ENCODE measurements at regions not wholly inside any gene's neighbourhood (a gene's known extent, or its start where the extent isn't known, plus 50 kb on each side); places are given as distances from the start of the nearest gene placed in this dataset.

GRCh38 chr22:49508561-49508960, 319.1 kb downstream of the BRD1 start:
- no peaks in the 10 kb centered on the region for H3K4me1 ChIP-seq
- H3K4me3 ChIP-seq, result no peak overlapping the region
- H3K27me3 ChIP-seq, result no peaks in the 10 kb centered on the region
- DNase-seq (no peak), ATAC-seq (no peak)
- WGBS, 4 donors, result 90 to 92% (median 90%) methylated on average over 9 of the region's 9 CpGs
- peaks cover 0 to 14% (median 5%) of the 10 kb centered on the region in 12 donors for H3K9me3 ChIP-seq
- no peaks in the 10 kb centered on the region for H3K36me3 ChIP-seq
- H3K27ac ChIP-seq, result no peak overlapping the region
- intact Hi-C loops (cut with DNase I), result no loop called here
- TF ChIP-seq, protein P1, sequence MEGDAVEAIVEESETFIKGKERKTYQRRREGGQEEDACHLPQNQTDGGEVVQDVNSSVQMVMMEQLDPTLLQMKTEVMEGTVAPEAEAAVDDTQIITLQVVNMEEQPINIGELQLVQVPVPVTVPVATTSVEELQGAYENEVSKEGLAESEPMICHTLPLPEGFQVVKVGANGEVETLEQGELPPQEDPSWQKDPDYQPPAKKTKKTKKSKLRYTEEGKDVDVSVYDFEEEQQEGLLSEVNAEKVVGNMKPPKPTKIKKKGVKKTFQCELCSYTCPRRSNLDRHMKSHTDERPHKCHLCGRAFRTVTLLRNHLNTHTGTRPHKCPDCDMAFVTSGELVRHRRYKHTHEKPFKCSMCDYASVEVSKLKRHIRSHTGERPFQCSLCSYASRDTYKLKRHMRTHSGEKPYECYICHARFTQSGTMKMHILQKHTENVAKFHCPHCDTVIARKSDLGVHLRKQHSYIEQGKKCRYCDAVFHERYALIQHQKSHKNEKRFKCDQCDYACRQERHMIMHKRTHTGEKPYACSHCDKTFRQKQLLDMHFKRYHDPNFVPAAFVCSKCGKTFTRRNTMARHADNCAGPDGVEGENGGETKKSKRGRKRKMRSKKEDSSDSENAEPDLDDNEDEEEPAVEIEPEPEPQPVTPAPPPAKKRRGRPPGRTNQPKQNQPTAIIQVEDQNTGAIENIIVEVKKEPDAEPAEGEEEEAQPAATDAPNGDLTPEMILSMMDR (IDR thresholded peaks at IDR 0.05), result no peak
- no peak for TF ChIP-seq POLR2A (IDR thresholded peaks at IDR 0.05)

DNA sequence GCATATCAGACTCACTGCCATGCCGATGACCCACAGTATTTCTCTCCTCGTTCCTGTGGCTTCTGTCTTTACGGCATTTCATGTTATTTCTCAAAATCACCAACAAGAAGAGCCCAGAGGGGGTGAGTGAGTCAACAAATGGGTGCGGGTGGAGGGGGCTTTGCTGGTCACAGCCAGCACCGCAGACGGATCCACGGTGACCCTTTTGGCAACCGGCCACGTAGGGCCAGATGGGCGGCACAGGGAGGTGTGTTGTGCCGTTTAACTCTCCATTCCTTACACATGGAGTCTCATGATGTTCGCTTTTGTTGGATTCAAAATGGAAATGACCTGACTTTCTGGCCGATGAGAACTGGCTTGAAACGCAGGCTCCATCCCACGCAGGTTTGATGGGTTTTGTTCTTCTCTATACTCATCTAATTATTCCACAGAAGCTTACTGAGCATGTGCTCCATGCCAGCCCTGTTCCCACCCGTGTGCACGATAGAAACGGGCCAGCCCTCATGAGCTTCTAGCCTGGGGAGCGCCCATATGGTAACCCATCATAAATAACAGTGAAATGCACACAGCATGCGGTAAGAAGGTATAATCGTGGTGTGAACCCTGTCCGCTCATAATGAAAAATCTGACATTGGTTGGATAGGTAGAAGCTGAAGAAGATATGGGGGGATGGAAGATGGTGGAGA, 319.9 kb downstream of the BRD1 start:
- DNase-seq, result no peak
- TF ChIP-seq, protein P1 (IDR thresholded peaks at IDR 0.05), result no peak
- no peak for TF ChIP-seq POLR2A (IDR thresholded peaks at IDR 0.05)

DNA sequence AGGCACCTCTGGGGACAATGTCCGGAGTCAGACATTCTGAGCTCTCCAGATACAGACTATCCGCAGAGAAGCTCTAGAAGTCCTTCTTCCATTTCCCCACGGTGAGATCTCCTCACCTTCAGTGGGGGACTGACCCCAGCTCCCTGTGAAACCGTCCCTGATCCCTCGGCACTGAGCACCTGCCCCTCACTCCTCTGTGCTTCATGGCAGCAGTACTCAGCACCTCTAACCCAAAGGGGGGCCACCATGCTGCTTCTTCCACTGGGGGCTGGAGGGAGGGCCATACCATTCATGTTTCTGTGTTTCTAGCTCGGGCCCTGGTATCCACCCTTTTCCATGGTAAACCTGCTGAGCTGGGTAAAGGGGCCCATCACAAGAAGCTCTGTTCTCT, 321.7 kb downstream of the BRD1 start:
- H3K36me3 ChIP-seq, result no peaks in the 10 kb centered on the region
- ATAC-seq (no peak), DNase-seq (no peak)
- H3K27me3 ChIP-seq, result no peaks in the 10 kb centered on the region
- H3K27ac ChIP-seq, result no peak overlapping the region
- H3K4me1 ChIP-seq, result no peaks in the 10 kb centered on the region
- no peak overlapping the region for H3K4me3 ChIP-seq
- intact Hi-C loops (cut with DNase I), result no loop called here
- H3K9me3 ChIP-seq, result peaks cover 0 to 10% (median 3%) of the 10 kb centered on the region in 12 donors
- WGBS, 4 donors, result 84 to 88% (median 87%) methylated on average over 6 of the region's 6 CpGs
- TF ChIP-seq, protein P1 (IDR thresholded peaks at IDR 0.05), result no peak
- no peak for TF ChIP-seq POLR2A (IDR thresholded peaks at IDR 0.05)

More for the DNA sequence above, 319.9 kb downstream of the BRD1 start:
- Histone ChIP-seq H3K4me1 (no peaks in the 10 kb centered on the region), H3K27me3 (no peaks in the 10 kb centered on the region), H3K9me3 (peaks cover 0 to 14% (median 5%) of the 10 kb centered on the region in 12 donors), H3K27ac (no peak overlapping the region), H3K4me3 (no peak overlapping the region), H3K36me3 (no peaks in the 10 kb centered on the region)
- intact Hi-C loops (cut with DNase I), result no loop called here
- ATAC-seq, result no peak
- 92 to 96% (median 94%) methylated on average over 22 of the region's 22 CpGs for WGBS, 4 donors

GRCh38 chr22:49505337-49506009, 322.2 kb downstream of the BRD1 start:
- ATAC-seq, result no peak
- Histone ChIP-seq H3K4me3 (no peak overlapping the region), H3K4me1 (no peaks in the 10 kb centered on the region), H3K27ac (no peak overlapping the region), H3K9me3 (peaks cover 0 to 4% (median under 1%) of the 10 kb centered on the region in 12 donors), H3K36me3 (no peaks in the 10 kb centered on the region), H3K27me3 (no peaks in the 10 kb centered on the region)
- 92 to 94% (median 94%) methylated on average over 7 of the region's 7 CpGs for WGBS, 4 donors
- DNase-seq, result no peak
- no peak for TF ChIP-seq POLR2A (IDR thresholded peaks at IDR 0.05)
- TF ChIP-seq, protein P1 (IDR thresholded peaks at IDR 0.05), result no peak
- intact Hi-C loops (cut with DNase I), result no loop called here

Measured in heart left ventricle (tissue), 16 donors.